H9 (cell line): ENCODE measurements at regions not wholly inside any gene's neighbourhood (a gene's known extent, or its start where the extent isn't known, plus 50 kb on each side); places are given as distances from the start of the nearest gene placed in this dataset.

Source experiments
- DNase-seq: peaks from one replicate; pipeline ENCODE4 v3.0.0-alpha.2; 2017
- H2AFZ ChIP-seq: one replicate; pipeline ENCODE4 v1.6.1; 2013; ENCODE audit warnings: mild to moderate bottlenecking, low read length, control low read depth, moderate library complexity
- H2AK5ac ChIP-seq: 2 replicates; pipeline ENCODE4 v1.6.1; 2013; ENCODE audit warnings: low read length, control low read depth, mixed read lengths; ENCODE audit not compliant: insufficient read length
- H2BK120ac ChIP-seq: one replicate; pipeline ENCODE4 v1.6.1; 2013; ENCODE audit warnings: low read depth, mild to moderate bottlenecking, low read length, control low read depth, inconsistent platforms; ENCODE audit not compliant: poor library complexity, severe bottlenecking
- H2BK12ac ChIP-seq: 2 replicates; pipeline ENCODE4 v1.6.1; 2013; ENCODE audit warnings: low read length, control low read depth, mixed read lengths, low read depth; ENCODE audit not compliant: insufficient read length
- H2BK15ac ChIP-seq: 2 replicates; pipeline ENCODE4 v1.6.1; 2013; ENCODE audit warnings: low read depth, low read length, control low read depth
- H2BK20ac ChIP-seq: one replicate; pipeline ENCODE4 v1.6.1; 2013; ENCODE audit warnings: low read depth, mild to moderate bottlenecking, low read length, control low read depth, inconsistent platforms; ENCODE audit not compliant: poor library complexity, severe bottlenecking
- H2BK5ac ChIP-seq: 2 replicates; pipeline ENCODE4 v1.6.1; 2013; ENCODE audit warnings: low read length, control low read depth, mixed read lengths; ENCODE audit not compliant: insufficient read length
- H3K14ac ChIP-seq: 2 replicates; pipeline ENCODE4 v1.6.1; 2013; ENCODE audit warnings: low read length, control low read depth; ENCODE audit not compliant: insufficient read depth
- H3K18ac ChIP-seq: 2 replicates; pipeline ENCODE4 v1.6.1; 2013; ENCODE audit warnings: low read depth, mild to moderate bottlenecking, mixed read lengths, low read length, control low read depth; ENCODE audit not compliant: insufficient read length
- H3K23ac ChIP-seq: 2 replicates; pipeline ENCODE4 v1.6.1; 2013; ENCODE audit warnings: low read length, control low read depth, mixed read lengths, low read depth; ENCODE audit not compliant: insufficient read length
- H3K23me2 ChIP-seq: 2 replicates; pipeline ENCODE4 v1.6.1; 2013; ENCODE audit warnings: low read depth, mild to moderate bottlenecking, mixed read lengths, low read length, control low read depth; ENCODE audit not compliant: insufficient read length, poor library complexity, severe bottlenecking
- H3K27ac ChIP-seq: 2 replicates; pipeline ENCODE4 v1.5.1; 2013; ENCODE audit warnings: low read length, control low read depth, mixed read lengths, low read depth; ENCODE audit not compliant: insufficient read length
- H3K27me3 ChIP-seq: 2 replicates; pipeline ENCODE4 v1.6.1; 2013; ENCODE audit warnings: low read length, control low read depth, inconsistent platforms; ENCODE audit not compliant: insufficient read depth
- H3K4ac ChIP-seq: 2 replicates; pipeline ENCODE4 v1.6.1; 2013; ENCODE audit warnings: low read depth, mild to moderate bottlenecking, control low read depth, inconsistent platforms, low read length, moderate library complexity
- H3K4me1 ChIP-seq: 2 replicates; pipeline ENCODE4 v1.6.1; 2013; ENCODE audit warnings: low read length, control low read depth, inconsistent platforms; ENCODE audit not compliant: insufficient read depth
- H3K4me2 ChIP-seq: 2 replicates; pipeline ENCODE4 v1.6.1; 2013; ENCODE audit warnings: low read length, control low read depth, mixed read lengths; ENCODE audit not compliant: insufficient read length, insufficient read depth
- H3K56ac ChIP-seq: 2 replicates; pipeline ENCODE4 v1.6.1; 2013; ENCODE audit warnings: low read depth, mild to moderate bottlenecking, mixed read lengths, low read length, control low read depth; ENCODE audit not compliant: insufficient read length
- H3K79me1 ChIP-seq: 2 replicates; pipeline ENCODE4 v1.6.1; 2013; ENCODE audit warnings: low read depth, mild to moderate bottlenecking, moderate library complexity, low read length, control low read depth, inconsistent platforms; ENCODE audit not compliant: insufficient read depth, poor library complexity, severe bottlenecking
- H3K79me2 ChIP-seq: 2 replicates; pipeline ENCODE4 v1.6.1; 2013; ENCODE audit warnings: low read length, control low read depth, inconsistent platforms; ENCODE audit not compliant: insufficient read depth
- H3K9ac ChIP-seq: 2 replicates; pipeline ENCODE4 v1.6.1; 2013; ENCODE audit warnings: low read length, control low read depth, mixed read lengths; ENCODE audit not compliant: insufficient read length; ENCODE audit errors: extremely low read depth
- H3K9me3 ChIP-seq: one replicate; pipeline ENCODE4 v1.6.1; 2013; ENCODE audit warnings: low read depth, low read length, inconsistent platforms; ENCODE audit not compliant: control insufficient read depth
- H3T11ph ChIP-seq: one replicate; pipeline ENCODE4 v1.6.1; 2013; ENCODE audit warnings: mild to moderate bottlenecking, low read length, control low read depth, inconsistent platforms
- H4K20me1 ChIP-seq: one replicate; pipeline ENCODE4 v1.6.1; 2013; ENCODE audit not compliant: control insufficient read depth, insufficient read length, insufficient read depth
- H4K5ac ChIP-seq: 2 replicates; pipeline ENCODE4 v1.6.1; 2013; ENCODE audit warnings: low read depth, mild to moderate bottlenecking, mixed read lengths, low read length, control low read depth; ENCODE audit not compliant: insufficient read length
- H4K8ac ChIP-seq: replicated peaks from 2 replicates; pipeline ENCODE4 v1.6.1; 2013; ENCODE audit warnings: low read length, control low read depth, mixed read lengths, low read depth; ENCODE audit not compliant: insufficient read length
- H4K91ac ChIP-seq: 2 replicates; pipeline ENCODE4 v1.6.1; 2013; ENCODE audit warnings: low read depth, mild to moderate bottlenecking, moderate library complexity, mixed read lengths, low read length, control low read depth; ENCODE audit not compliant: insufficient read length
- H3K27ac Mint-ChIP-seq, 3 experiments: 2 replicates in 2 of 3; 3 replicates in 1 of 3; pipeline ENCODE4 v1.8.0; 2020 to 2021; ENCODE audit warnings: mixed read lengths in 3 of 3, mild to moderate bottlenecking in 1 of 3, moderate library complexity in 1 of 3
- H3K27me3 Mint-ChIP-seq: 2 replicates; pipeline ENCODE4 v1.8.0; 2021; ENCODE audit warnings: low read depth, mild to moderate bottlenecking, moderate library complexity, mixed read lengths
- H3K36me3 Mint-ChIP-seq, 3 experiments: 2 replicates in 2 of 3; 3 replicates in 1 of 3; pipeline ENCODE4 v1.8.0; 2020 to 2021; ENCODE audit warnings: low read depth in 3 of 3, mixed read lengths in 3 of 3; ENCODE audit not compliant: insufficient read depth in 1 of 3
- H3K4me1 Mint-ChIP-seq, 2 experiments: 2 replicates each; pipeline ENCODE4 v1.8.0; 2020; ENCODE audit warnings: mixed read lengths in 2 of 2
- H3K4me3 Mint-ChIP-seq, 2 experiments: 2 replicates in 1 of 2; 3 replicates in 1 of 2; pipeline ENCODE4 v1.8.0; 2020 to 2021; ENCODE audit warnings: mild to moderate bottlenecking in 2 of 2, mixed read lengths in 2 of 2, moderate library complexity in 1 of 2
- H3K9me3 Mint-ChIP-seq, 2 experiments: 2 replicates in 1 of 2; 3 replicates in 1 of 2; pipeline ENCODE4 v1.8.0; 2020; ENCODE audit warnings: mild to moderate bottlenecking in 2 of 2, mixed read lengths in 2 of 2, moderate library complexity in 1 of 2
- WGBS: extraction: QIAGEN DNeasy Blood & Tissue Kit; methylation state at CpG from one replicate; pipeline ENCODE4 v1.1.7; 2013; ENCODE audit warnings: missing lambda C conversion rate, low lambda C conversion rate, mixed read lengths; ENCODE audit not compliant: insufficient read length; ENCODE audit errors: extremely low coverage; 5-methylcytosine and 5-hydroxymethylcytosine counted together
- TF ChIP-seq, protein P1 (sequence below): fragments of 200-600 bp; sonication (generic); conservative IDR thresholded peaks from 3 replicates; pipeline ENCODE4 v1.8.0; 2021; ENCODE audit warnings: antibody characterized with exemption, mild to moderate bottlenecking

DNA sequence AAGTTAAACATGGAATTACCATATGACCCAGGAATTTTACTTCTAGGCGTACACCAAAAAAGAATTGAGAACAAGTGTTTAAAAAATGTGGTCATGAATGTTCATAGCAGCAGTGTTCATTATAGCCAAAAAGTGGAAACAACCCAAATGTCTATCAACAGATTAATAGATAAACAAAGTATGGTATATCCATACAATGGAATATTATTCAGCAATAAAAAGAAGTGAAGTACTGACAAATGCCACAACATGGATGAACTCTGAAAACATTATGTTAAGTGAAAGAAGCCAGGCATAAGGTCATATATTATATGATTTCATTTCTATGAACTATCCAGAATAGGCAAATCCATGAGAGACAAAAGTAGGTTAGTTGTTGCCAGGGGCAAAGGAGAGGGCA lies 141.7 kb upstream of the NAV2 start:
- H3K23me2 ChIP-seq: no peaks in the 10 kb centered on the region
- no peak overlapping the region for H3K18ac ChIP-seq
- no peak overlapping the region for H3K4me2 ChIP-seq
- TF ChIP-seq, protein P1, sequence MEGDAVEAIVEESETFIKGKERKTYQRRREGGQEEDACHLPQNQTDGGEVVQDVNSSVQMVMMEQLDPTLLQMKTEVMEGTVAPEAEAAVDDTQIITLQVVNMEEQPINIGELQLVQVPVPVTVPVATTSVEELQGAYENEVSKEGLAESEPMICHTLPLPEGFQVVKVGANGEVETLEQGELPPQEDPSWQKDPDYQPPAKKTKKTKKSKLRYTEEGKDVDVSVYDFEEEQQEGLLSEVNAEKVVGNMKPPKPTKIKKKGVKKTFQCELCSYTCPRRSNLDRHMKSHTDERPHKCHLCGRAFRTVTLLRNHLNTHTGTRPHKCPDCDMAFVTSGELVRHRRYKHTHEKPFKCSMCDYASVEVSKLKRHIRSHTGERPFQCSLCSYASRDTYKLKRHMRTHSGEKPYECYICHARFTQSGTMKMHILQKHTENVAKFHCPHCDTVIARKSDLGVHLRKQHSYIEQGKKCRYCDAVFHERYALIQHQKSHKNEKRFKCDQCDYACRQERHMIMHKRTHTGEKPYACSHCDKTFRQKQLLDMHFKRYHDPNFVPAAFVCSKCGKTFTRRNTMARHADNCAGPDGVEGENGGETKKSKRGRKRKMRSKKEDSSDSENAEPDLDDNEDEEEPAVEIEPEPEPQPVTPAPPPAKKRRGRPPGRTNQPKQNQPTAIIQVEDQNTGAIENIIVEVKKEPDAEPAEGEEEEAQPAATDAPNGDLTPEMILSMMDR: no peak
- Mint-ChIP-seq H3K4me1 (no peaks in the 10 kb centered on the region), H3K36me3 (no peaks in the 10 kb centered on the region), H3K27me3 (peaks cover 8% of the 10 kb centered on the region), H3K4me3 (no peak overlapping the region), H3K9me3 (no peaks in the 10 kb centered on the region; a peak in 1 of 5 replicates), H3K27ac (no peak overlapping the region)
- no peaks in the 10 kb centered on the region for H4K20me1 ChIP-seq
- no peak overlapping the region for H2BK12ac ChIP-seq
- no peak overlapping the region for H3K14ac ChIP-seq
- no peak overlapping the region for H2BK15ac ChIP-seq
- H3K23ac ChIP-seq: no peak overlapping the region
- no peak for DNase-seq
- H4K8ac ChIP-seq: no peak overlapping the region
- no peak overlapping the region for H3T11ph ChIP-seq
- no peak overlapping the region for H2BK120ac ChIP-seq
- H3K79me2 ChIP-seq: no peaks in the 10 kb centered on the region
- no peak overlapping the region for H2AK5ac ChIP-seq
- no peaks in the 10 kb centered on the region for H3K27me3 ChIP-seq
- no peak overlapping the region for H3K27ac ChIP-seq
- H4K91ac ChIP-seq: no peak overlapping the region
- no peaks in the 10 kb centered on the region for H3K4me1 ChIP-seq
- no CpG with 5 or more reads among the region's 1 CpG for WGBS
- H3K79me1 ChIP-seq: no peaks in the 10 kb centered on the region
- H2AFZ ChIP-seq: no peak overlapping the region
- H2BK5ac ChIP-seq: no peak overlapping the region
- no peak overlapping the region for H2BK20ac ChIP-seq
- H3K9ac ChIP-seq: no peak overlapping the region
- H3K4ac ChIP-seq: no peak overlapping the region
- no peak overlapping the region for H4K5ac ChIP-seq
- H3K56ac ChIP-seq: no peak overlapping the region
- H3K9me3 ChIP-seq: no peaks in the 10 kb centered on the region
